Nephron (organoid): ENCODE measurements at regions not wholly inside any gene's neighbourhood (a gene's known extent, or its start where the extent isn't known, plus 50 kb on each side); places are given as distances from the start of the nearest gene placed in this dataset.
A peak's percentile ranks its signal among the peaks of the same experiment; 100 is the strongest.

Source experiments
- H3K27ac Mint-ChIP-seq, 3 experiments: 2 replicates each; pipeline ENCODE4 v1.8.0; 2020; ENCODE audit warnings: mixed read lengths in 3 of 3, mild to moderate bottlenecking in 2 of 3, moderate library complexity in 1 of 3
- H3K27me3 Mint-ChIP-seq: 2 replicates; pipeline ENCODE4 v1.8.0; 2021; ENCODE audit warnings: low read depth, mild to moderate bottlenecking, moderate library complexity, mixed read lengths
- H3K36me3 Mint-ChIP-seq: 2 replicates; pipeline ENCODE4 v1.8.0; 2020; ENCODE audit warnings: low read depth, mixed read lengths
- H3K4me1 Mint-ChIP-seq: 2 replicates; pipeline ENCODE4 v1.8.0; 2020; ENCODE audit warnings: mixed read lengths
- H3K4me3 Mint-ChIP-seq, 3 experiments: 2 replicates each; pipeline ENCODE4 v1.8.0; 2020; ENCODE audit warnings: mild to moderate bottlenecking in 3 of 3, mixed read lengths in 3 of 3, moderate library complexity in 2 of 3
- H3K9me3 Mint-ChIP-seq: 2 replicates; pipeline ENCODE4 v1.8.0; 2020; ENCODE audit warnings: mixed read lengths
- CTCF ChIP-seq, 3 experiments: fragments of 200-600 bp; sonication (generic); IDR thresholded peaks; one replicate each; pipeline ENCODE4 v1.5.0; 2021; ENCODE audit warnings: antibody characterized with exemption in 3 of 3; ENCODE audit not compliant: unreplicated experiment in 3 of 3

GRCh38 chr14:39984323-39984722 lies 552.1 kb upstream of the FBXO33 start:
- Mint-ChIP-seq H3K27ac (no peak overlapping the region), H3K27me3 (no peaks in the 10 kb centered on the region), H3K36me3 (no peaks in the 10 kb centered on the region), H3K4me1 (no peaks in the 10 kb centered on the region), H3K9me3 (no peaks in the 10 kb centered on the region), H3K4me3 (no peak overlapping the region)
- TF ChIP-seq CTCF (IDR thresholded peaks at IDR 0.05; ENCODE audit: unreplicated experiment in 3 of 3) = no peak

- Mint-ChIP-seq H3K4me1 (peaks cover 12% of the 10 kb centered on the region), H3K27ac (no peak overlapping the region), H3K36me3 (no peaks in the 10 kb centered on the region), H3K4me3 (no peak overlapping the region), H3K9me3 (no peaks in the 10 kb centered on the region), H3K27me3 (no peaks in the 10 kb centered on the region)
- no peak for TF ChIP-seq CTCF (IDR thresholded peaks at IDR 0.05; ENCODE audit: unreplicated experiment in 3 of 3)
Observed at GRCh38 chr14:39977198-39977597, 545.0 kb upstream of the FBXO33 start.

GRCh38 chr14:39974036-39974435 lies 541.8 kb upstream of the FBXO33 start:
- peak overlapping the region; percentile 59 to 88 (median 66) for H3K27ac Mint-ChIP-seq
- TF ChIP-seq CTCF (IDR thresholded peaks at IDR 0.05; ENCODE audit: unreplicated experiment in 3 of 3) = no peak
- no peaks in the 10 kb centered on the region for H3K36me3 Mint-ChIP-seq
- no peak overlapping the region for H3K4me3 Mint-ChIP-seq
- no peaks in the 10 kb centered on the region for H3K9me3 Mint-ChIP-seq
- H3K4me1 Mint-ChIP-seq = peaks cover 12% of the 10 kb centered on the region
- no peaks in the 10 kb centered on the region for H3K27me3 Mint-ChIP-seq

- Mint-ChIP-seq H3K36me3 (no peaks in the 10 kb centered on the region), H3K27ac (peak overlapping the region; percentile 12 to 88 (median 27)), H3K9me3 (no peaks in the 10 kb centered on the region), H3K27me3 (no peaks in the 10 kb centered on the region), H3K4me1 (peaks cover 12% of the 10 kb centered on the region), H3K4me3 (no peak overlapping the region)
- TF ChIP-seq CTCF (IDR thresholded peaks at IDR 0.05; ENCODE audit: unreplicated experiment in 3 of 3) = no peak
Observed at GRCh38 chr14:39972704-39973103, 540.5 kb upstream of the FBXO33 start.

- H3K4me1 Mint-ChIP-seq = peaks cover 2% of the 10 kb centered on the region
- H3K36me3 Mint-ChIP-seq = no peaks in the 10 kb centered on the region
- H3K9me3 Mint-ChIP-seq = peaks cover 4% of the 10 kb centered on the region
- H3K4me3 Mint-ChIP-seq = no peak overlapping the region
- no peak overlapping the region for H3K27ac Mint-ChIP-seq
- H3K27me3 Mint-ChIP-seq = no peaks in the 10 kb centered on the region
- no peak for TF ChIP-seq CTCF (IDR thresholded peaks at IDR 0.05; ENCODE audit: unreplicated experiment in 3 of 3)
Observed at GRCh38 chr14:39967885-39968284, 535.7 kb upstream of the FBXO33 start.

GRCh38 chr14:39957987-39958386 lies 525.8 kb upstream of the FBXO33 start:
- H3K4me1 Mint-ChIP-seq = no peaks in the 10 kb centered on the region
- H3K27me3 Mint-ChIP-seq = no peaks in the 10 kb centered on the region
- peaks cover 4% of the 10 kb centered on the region for H3K36me3 Mint-ChIP-seq
- H3K4me3 Mint-ChIP-seq = no peak overlapping the region
- peaks cover 29% of the 10 kb centered on the region for H3K9me3 Mint-ChIP-seq
- no peak overlapping the region for H3K27ac Mint-ChIP-seq
- no peak for TF ChIP-seq CTCF (IDR thresholded peaks at IDR 0.05; ENCODE audit: unreplicated experiment in 3 of 3)
